HUES48 (cell line): ENCODE measurements at regions not wholly inside any gene's neighbourhood (a gene's known extent, or its start where the extent isn't known, plus 50 kb on each side); places are given as distances from the start of the nearest gene placed in this dataset.

Experiments used
- H3K27ac ChIP-seq: one replicate; pipeline ENCODE4 v1.7.0; 2013; ENCODE audit warnings: low read depth, low read length, inconsistent platforms
- H3K27me3 ChIP-seq: 2 replicates; pipeline ENCODE4 v1.6.1; 2013; ENCODE audit warnings: mild to moderate bottlenecking, low read length; ENCODE audit not compliant: control insufficient read depth, insufficient read depth
- H3K36me3 ChIP-seq: 2 replicates; pipeline ENCODE4 v1.6.1; 2013; ENCODE audit warnings: low read length; ENCODE audit not compliant: control insufficient read depth, insufficient read depth
- H3K4me1 ChIP-seq: 2 replicates; pipeline ENCODE4 v1.6.1; 2013; ENCODE audit warnings: mild to moderate bottlenecking, low read length; ENCODE audit not compliant: control insufficient read depth, insufficient read depth
- H3K4me3 ChIP-seq: 2 replicates; pipeline ENCODE4 v1.5.1; 2013; ENCODE audit warnings: mild to moderate bottlenecking, low read depth, low read length
- H3K9ac ChIP-seq: 2 replicates; pipeline ENCODE4 v1.6.1; 2013; ENCODE audit warnings: mild to moderate bottlenecking, low read depth, low read length, moderate library complexity
- H3K9me3 ChIP-seq: 2 replicates; pipeline ENCODE4 v1.6.1; 2013; ENCODE audit warnings: low read length; ENCODE audit not compliant: control insufficient read depth, insufficient read depth

GRCh38 chr5:104739503-104739902 is 1176.9 kb upstream of the NUDT12 start:
- Histone ChIP-seq H3K9me3 (no peaks in the 10 kb centered on the region), H3K4me3 (no peak overlapping the region)

GRCh38 chr5:104736073-104736472 is 1173.5 kb upstream of the NUDT12 start:
- Histone ChIP-seq H3K36me3 (no peaks in the 10 kb centered on the region), H3K27me3 (no peaks in the 10 kb centered on the region), H3K4me3 (no peak overlapping the region), H3K9ac (no peak overlapping the region), H3K4me1 (0 out of 2 replicates have a peak, but pooled peaks cover 6% of the 10 kb centered on the region), H3K27ac (no peak overlapping the region), H3K9me3 (no peaks in the 10 kb centered on the region)

More at GRCh38 chr5:104739503-104739902, 1176.9 kb upstream of the NUDT12 start:
- Histone ChIP-seq H3K27ac (no peak overlapping the region), H3K9ac (no peak overlapping the region), H3K36me3 (no peaks in the 10 kb centered on the region), H3K27me3 (no peaks in the 10 kb centered on the region), H3K4me1 (0 out of 2 replicates have a peak, but pooled peaks cover 6% of the 10 kb centered on the region)

- H3K9me3 ChIP-seq: no peaks in the 10 kb centered on the region
- H3K36me3 ChIP-seq: no peaks in the 10 kb centered on the region
- no peak overlapping the region for H3K4me3 ChIP-seq
- no peaks in the 10 kb centered on the region for H3K27me3 ChIP-seq
- H3K27ac ChIP-seq: no peak overlapping the region
- no peaks in the 10 kb centered on the region for H3K4me1 ChIP-seq
- H3K9ac ChIP-seq: no peak overlapping the region
These were observed 1171.5 kb upstream of the NUDT12 start for GRCh38 chr5:104734046-104734445.

- H3K4me3 ChIP-seq: no peak overlapping the region
- no peaks in the 10 kb centered on the region for H3K9me3 ChIP-seq
- no peak overlapping the region for H3K9ac ChIP-seq
- H3K27ac ChIP-seq: no peak overlapping the region
- no peaks in the 10 kb centered on the region for H3K36me3 ChIP-seq
- no peaks in the 10 kb centered on the region for H3K4me1 ChIP-seq
- H3K27me3 ChIP-seq: no peaks in the 10 kb centered on the region
These were observed 1170.6 kb upstream of the NUDT12 start for GRCh38 chr5:104733063-104733669.

GRCh38 chr5:104731331-104731730 is 1168.7 kb upstream of the NUDT12 start:
- Histone ChIP-seq H3K4me1 (no peaks in the 10 kb centered on the region), H3K4me3 (no peak overlapping the region), H3K27ac (no peak overlapping the region), H3K9me3 (no peaks in the 10 kb centered on the region), H3K27me3 (no peaks in the 10 kb centered on the region), H3K9ac (no peak overlapping the region), H3K36me3 (no peaks in the 10 kb centered on the region)

- H3K9ac ChIP-seq: no peak overlapping the region
- H3K27ac ChIP-seq: no peak overlapping the region
- no peaks in the 10 kb centered on the region for H3K9me3 ChIP-seq
- no peaks in the 10 kb centered on the region for H3K36me3 ChIP-seq
- no peak overlapping the region for H3K4me3 ChIP-seq
- H3K4me1 ChIP-seq: peaks cover 14% of the 10 kb centered on the region; the same call in 1 of the 2 replicates
- no peaks in the 10 kb centered on the region for H3K27me3 ChIP-seq
These were observed 1145.4 kb upstream of the NUDT12 start for GRCh38 chr5:104708027-104708426.

GRCh38 chr5:104706600-104706999 is 1144.0 kb upstream of the NUDT12 start:
- H3K4me1 ChIP-seq: peaks cover 14% of the 10 kb centered on the region; the same call in 1 of the 2 replicates
- no peak overlapping the region for H3K4me3 ChIP-seq
- no peak overlapping the region for H3K9ac ChIP-seq
- no peaks in the 10 kb centered on the region for H3K36me3 ChIP-seq
- no peaks in the 10 kb centered on the region for H3K27me3 ChIP-seq
- H3K9me3 ChIP-seq: no peaks in the 10 kb centered on the region
- H3K27ac ChIP-seq: no peak overlapping the region

- Histone ChIP-seq H3K36me3 (no peaks in the 10 kb centered on the region), H3K9me3 (peaks cover 13% of the 10 kb centered on the region), H3K9ac (no peak overlapping the region), H3K4me3 (no peak overlapping the region), H3K4me1 (peaks cover 14% of the 10 kb centered on the region; the same call in 1 of the 2 replicates), H3K27me3 (no peaks in the 10 kb centered on the region), H3K27ac (no peak overlapping the region)
These were observed 1139.6 kb upstream of the NUDT12 start for GRCh38 chr5:104702212-104702611.

GRCh38 chr5:104699438-104699837 is 1136.8 kb upstream of the NUDT12 start:
- Histone ChIP-seq H3K27ac (no peak overlapping the region), H3K4me1 (no peaks in the 10 kb centered on the region), H3K27me3 (no peaks in the 10 kb centered on the region), H3K9me3 (peaks cover 13% of the 10 kb centered on the region), H3K9ac (no peak overlapping the region), H3K36me3 (no peaks in the 10 kb centered on the region), H3K4me3 (no peak overlapping the region)

GRCh38 chr5:104661256-104661655 is 1098.7 kb upstream of the NUDT12 start:
- no peaks in the 10 kb centered on the region; the same call in 1 of the 2 replicates for H3K9me3 ChIP-seq
- H3K27ac ChIP-seq: no peak overlapping the region
- no peaks in the 10 kb centered on the region for H3K4me1 ChIP-seq
- H3K27me3 ChIP-seq: no peaks in the 10 kb centered on the region
- no peak overlapping the region for H3K9ac ChIP-seq
- H3K4me3 ChIP-seq: no peak overlapping the region
- no peaks in the 10 kb centered on the region for H3K36me3 ChIP-seq

GRCh38 chr5:104659497-104659896 is 1096.9 kb upstream of the NUDT12 start:
- Histone ChIP-seq H3K9me3 (no peaks in the 10 kb centered on the region), H3K36me3 (no peaks in the 10 kb centered on the region), H3K27me3 (no peaks in the 10 kb centered on the region), H3K4me3 (no peak overlapping the region), H3K4me1 (no peaks in the 10 kb centered on the region), H3K9ac (no peak overlapping the region), H3K27ac (no peak overlapping the region)
